ENCODE measurements at regions not wholly inside any gene's neighbourhood (a gene's known extent, or its start where the extent isn't known, plus 50 kb on each side); places are given as distances from the start of the nearest gene placed in this dataset.

- 2% methylated on average over 3 of the region's 3 CpGs for WGBS
- Histone ChIP-seq H3K14ac (ENCODE audit: low read length in 2 of 2) (no peak overlapping the region), H3K9ac (ENCODE audit: low read length) (no peak overlapping the region)
Measured at GRCh38 chr2:66869076-66869475, 434.2 kb downstream of the MEIS1 start.

DNA sequence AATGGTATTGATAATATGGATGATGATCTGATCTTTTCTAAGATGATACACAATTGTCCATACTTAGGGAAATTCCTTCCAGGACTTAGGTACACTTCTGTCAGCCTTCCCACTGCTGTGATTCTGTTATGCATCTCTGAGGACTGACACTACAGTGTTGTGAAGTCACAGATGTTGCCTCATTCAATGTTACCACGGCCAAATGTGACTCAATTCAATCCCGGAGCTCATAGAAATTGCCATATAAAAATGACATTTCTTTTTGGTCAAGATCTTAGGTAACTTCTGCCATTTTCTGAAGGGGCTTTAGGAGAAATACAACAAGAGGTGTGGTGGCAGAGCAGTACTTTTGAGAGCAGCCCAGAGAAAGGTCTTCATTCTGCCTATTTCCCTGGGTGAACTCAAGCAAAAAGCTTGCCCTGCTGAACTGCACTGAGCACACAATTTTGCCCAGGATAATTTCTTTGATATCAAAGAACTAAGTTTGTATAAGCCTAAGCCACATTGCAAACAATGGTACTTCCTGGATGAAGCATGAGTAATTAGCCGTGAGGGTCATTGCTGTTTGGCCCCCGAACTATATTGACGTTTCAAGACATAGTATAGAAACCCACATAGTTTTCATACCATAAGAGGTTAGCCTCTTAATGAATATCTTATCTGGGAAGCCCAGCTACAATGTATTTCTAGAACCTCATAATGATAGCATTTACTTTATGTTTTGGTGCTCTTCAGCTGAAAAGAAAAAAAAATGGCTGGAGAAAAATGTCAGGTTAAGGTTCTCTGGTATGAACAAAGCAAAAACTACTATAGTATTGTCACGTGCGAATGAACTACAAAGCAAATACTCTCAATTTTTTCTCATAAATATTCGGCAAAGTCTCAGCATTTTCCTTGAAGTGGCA is 437.4 kb downstream of the MEIS1 start:
- Histone ChIP-seq H3K18ac (ENCODE audit: low read depth in 1 of 2, low read length in 2 of 2) (peak overlapping the region; percentile 16 to 49), H4K8ac (ENCODE audit: low read length) (no peak overlapping the region), H3K9me3 (ENCODE audit: control insufficient read depth, low read length) (no peaks in the 10 kb centered on the region), H3K27ac (ENCODE audit: low read length, poor library complexity, severe bottlenecking) (no peak overlapping the region), H3K4me3 (ENCODE audit: insufficient read depth in 1 of 2, low read depth in 1 of 2, low read length in 2 of 2) (no peak overlapping the region), H3K4me1 (ENCODE audit: control insufficient read depth, insufficient read depth, low read depth, low read length) (peaks cover 4% of the 10 kb centered on the region), H2AFZ (ENCODE audit: low read depth, low read length) (no peak overlapping the region), H2BK12ac (ENCODE audit: low read length in 2 of 2) (peak overlapping the region; percentile 7 to 96), H3K36me3 (ENCODE audit: control insufficient read depth in 1 of 2, insufficient read depth in 2 of 2, low read depth in 1 of 2, low read length in 2 of 2) (no peaks in the 10 kb centered on the region), H2BK15ac (ENCODE audit: low read depth, poor library complexity, severe bottlenecking) (no peak overlapping the region), H2AK5ac (ENCODE audit: low read length, severe bottlenecking) (no peak overlapping the region), H3K14ac (ENCODE audit: low read length in 2 of 2) (no peak overlapping the region), H3K27me3 (ENCODE audit: control insufficient read depth in 1 of 2, insufficient read depth in 1 of 2, low read length in 2 of 2) (no peaks in the 10 kb centered on the region), H2BK120ac (ENCODE audit: low read depth, low read length) (no peak overlapping the region), H4K91ac (ENCODE audit: low read length) (no peak overlapping the region), H3K23ac (ENCODE audit: low read length in 2 of 2) (no peak overlapping the region), H3K79me1 (replicated peaks; ENCODE audit: low read length, poor library complexity, severe bottlenecking) (no peaks in the 10 kb centered on the region), H3K9ac (ENCODE audit: low read length) (no peak overlapping the region), H2BK5ac (ENCODE audit: low read depth, low read length, poor library complexity, severe bottlenecking) (no peak overlapping the region), H3K4me2 (ENCODE audit: low read length, poor library complexity, severe bottlenecking) (no peak overlapping the region), H3K4ac (ENCODE audit: low read depth in 1 of 2, low read length in 2 of 2) (no peak overlapping the region)
- WGBS: 55% methylated on average over 4 of the region's 8 CpGs
- peak; percentile 76 for DNase-seq

More at GRCh38 chr2:66869076-66869475, 434.2 kb downstream of the MEIS1 start:
- Histone ChIP-seq H4K91ac (ENCODE audit: low read length) (no peak overlapping the region), H3K79me1 (replicated peaks; ENCODE audit: low read length, poor library complexity, severe bottlenecking) (no peaks in the 10 kb centered on the region), H3K27ac (ENCODE audit: low read length, poor library complexity, severe bottlenecking) (no peak overlapping the region), H2AK5ac (ENCODE audit: low read length, severe bottlenecking) (no peak overlapping the region), H3K4me2 (ENCODE audit: low read length, poor library complexity, severe bottlenecking) (no peak overlapping the region), H4K8ac (ENCODE audit: low read length) (peak overlapping the region; percentile 85), H3K36me3 (ENCODE audit: control insufficient read depth in 1 of 2, insufficient read depth in 2 of 2, low read depth in 1 of 2, low read length in 2 of 2) (no peaks in the 10 kb centered on the region), H2BK120ac (ENCODE audit: low read depth, low read length) (no peak overlapping the region), H3K18ac (ENCODE audit: low read depth in 1 of 2, low read length in 2 of 2) (peak overlapping the region; percentile 80 to 94), H3K9me3 (ENCODE audit: control insufficient read depth, low read length) (no peaks in the 10 kb centered on the region), H3K4me1 (ENCODE audit: control insufficient read depth, insufficient read depth, low read depth, low read length) (peaks cover 8% of the 10 kb centered on the region), H3K23ac (ENCODE audit: low read length in 2 of 2) (no peak overlapping the region), H3K4ac (ENCODE audit: low read depth in 1 of 2, low read length in 2 of 2) (peak overlapping the region in 1 of 2 experiments; percentile 93), H2BK12ac (ENCODE audit: low read length in 2 of 2) (peak overlapping the region; percentile 97 to 98), H2BK5ac (ENCODE audit: low read depth, low read length, poor library complexity, severe bottlenecking) (no peak overlapping the region), H2BK15ac (ENCODE audit: low read depth, poor library complexity, severe bottlenecking) (no peak overlapping the region), H3K4me3 (ENCODE audit: insufficient read depth in 1 of 2, low read depth in 1 of 2, low read length in 2 of 2) (no peak overlapping the region), H3K27me3 (ENCODE audit: control insufficient read depth in 1 of 2, insufficient read depth in 1 of 2, low read length in 2 of 2) (no peaks in the 10 kb centered on the region), H2AFZ (ENCODE audit: low read depth, low read length) (no peak overlapping the region)
- peak; percentile 93 for DNase-seq

- no peak overlapping the region for H4K91ac ChIP-seq (ENCODE audit: low read length)
- no peak overlapping the region for H3K27ac ChIP-seq (ENCODE audit: low read length, poor library complexity, severe bottlenecking)
- no peak overlapping the region for H3K4me2 ChIP-seq (ENCODE audit: low read length, poor library complexity, severe bottlenecking)
- no peak overlapping the region for H3K4me3 ChIP-seq (ENCODE audit: insufficient read depth in 1 of 2, low read depth in 1 of 2, low read length in 2 of 2)
- H2BK12ac ChIP-seq (ENCODE audit: low read length in 2 of 2): no peak overlapping the region
- H2AFZ ChIP-seq (ENCODE audit: low read depth, low read length): no peak overlapping the region
- H3K23ac ChIP-seq (ENCODE audit: low read length in 2 of 2): no peak overlapping the region
- peak overlapping the region in 1 of 2 experiments; percentile 24 for H3K18ac ChIP-seq (ENCODE audit: low read depth in 1 of 2, low read length in 2 of 2)
- DNase-seq: peak; percentile 56
- H3K79me1 ChIP-seq (replicated peaks; ENCODE audit: low read length, poor library complexity, severe bottlenecking): no peaks in the 10 kb centered on the region
- 41% methylated on average over 5 of the region's 8 CpGs for WGBS
- H3K14ac ChIP-seq (ENCODE audit: low read length in 2 of 2): no peak overlapping the region
- H3K9ac ChIP-seq (ENCODE audit: low read length): no peak overlapping the region
- H2BK5ac ChIP-seq (ENCODE audit: low read depth, low read length, poor library complexity, severe bottlenecking): no peak overlapping the region
- H3K9me3 ChIP-seq (ENCODE audit: control insufficient read depth, low read length): no peaks in the 10 kb centered on the region
- H2BK15ac ChIP-seq (ENCODE audit: low read depth, poor library complexity, severe bottlenecking): no peak overlapping the region
- no peaks in the 10 kb centered on the region for H3K36me3 ChIP-seq (ENCODE audit: control insufficient read depth in 1 of 2, insufficient read depth in 2 of 2, low read depth in 1 of 2, low read length in 2 of 2)
- H2BK120ac ChIP-seq (ENCODE audit: low read depth, low read length): no peak overlapping the region
- H2AK5ac ChIP-seq (ENCODE audit: low read length, severe bottlenecking): no peak overlapping the region
- peak overlapping the region in 1 of 2 experiments; percentile 26 for H3K4ac ChIP-seq (ENCODE audit: low read depth in 1 of 2, low read length in 2 of 2)
- H3K27me3 ChIP-seq (ENCODE audit: control insufficient read depth in 1 of 2, insufficient read depth in 1 of 2, low read length in 2 of 2): no peaks in the 10 kb centered on the region
- no peak overlapping the region for H4K8ac ChIP-seq (ENCODE audit: low read length)
- peaks cover 4% of the 10 kb centered on the region for H3K4me1 ChIP-seq (ENCODE audit: control insufficient read depth, insufficient read depth, low read depth, low read length)
Measured at GRCh38 chr2:66872986-66873754, 438.2 kb downstream of the MEIS1 start.

DNA sequence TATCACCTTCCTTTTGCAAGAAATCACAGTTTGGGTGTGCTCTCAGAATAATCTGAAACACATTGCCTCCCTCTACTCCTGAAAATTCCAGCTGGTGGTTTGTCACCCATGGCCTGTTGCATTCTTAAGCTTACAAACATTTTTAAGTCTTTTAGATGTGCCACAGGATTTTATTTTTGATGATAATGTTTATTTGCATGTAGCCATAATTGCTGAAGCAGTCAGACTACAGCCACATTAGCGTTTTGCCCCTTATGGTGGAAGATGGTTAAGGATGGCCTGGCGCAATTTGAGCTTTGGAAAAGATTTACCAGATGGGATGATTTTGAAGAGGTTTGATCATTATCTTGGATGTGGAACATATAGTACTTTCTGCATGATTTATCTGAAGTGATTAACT is 439.5 kb downstream of the MEIS1 start:
- no peak overlapping the region for H4K8ac ChIP-seq (ENCODE audit: low read length)
- no peaks in the 10 kb centered on the region for H3K27me3 ChIP-seq (ENCODE audit: control insufficient read depth in 1 of 2, insufficient read depth in 1 of 2, low read length in 2 of 2)
- no peak overlapping the region for H3K18ac ChIP-seq (ENCODE audit: low read depth in 1 of 2, low read length in 2 of 2)
- no peak overlapping the region for H2AK5ac ChIP-seq (ENCODE audit: low read length, severe bottlenecking)
- H2BK15ac ChIP-seq (ENCODE audit: low read depth, poor library complexity, severe bottlenecking): no peak overlapping the region
- H2BK5ac ChIP-seq (ENCODE audit: low read depth, low read length, poor library complexity, severe bottlenecking): no peak overlapping the region
- no peak overlapping the region for H3K27ac ChIP-seq (ENCODE audit: low read length, poor library complexity, severe bottlenecking)
- no peaks in the 10 kb centered on the region for H3K36me3 ChIP-seq (ENCODE audit: control insufficient read depth in 1 of 2, insufficient read depth in 2 of 2, low read depth in 1 of 2, low read length in 2 of 2)
- H2BK12ac ChIP-seq (ENCODE audit: low read length in 2 of 2): no peak overlapping the region
- no peak overlapping the region for H3K4ac ChIP-seq (ENCODE audit: low read depth in 1 of 2, low read length in 2 of 2)
- H3K9me3 ChIP-seq (ENCODE audit: control insufficient read depth, low read length): no peaks in the 10 kb centered on the region
- H3K4me3 ChIP-seq (ENCODE audit: insufficient read depth in 1 of 2, low read depth in 1 of 2, low read length in 2 of 2): no peak overlapping the region
- no peak overlapping the region for H3K9ac ChIP-seq (ENCODE audit: low read length)
- no peak overlapping the region for H3K14ac ChIP-seq (ENCODE audit: low read length in 2 of 2)
- H3K4me2 ChIP-seq (ENCODE audit: low read length, poor library complexity, severe bottlenecking): no peak overlapping the region
- no peak overlapping the region for H3K23ac ChIP-seq (ENCODE audit: low read length in 2 of 2)
- H2BK120ac ChIP-seq (ENCODE audit: low read depth, low read length): no peak overlapping the region
- WGBS: 38% methylated on average over 2 of the region's 2 CpGs
- H3K4me1 ChIP-seq (ENCODE audit: control insufficient read depth, insufficient read depth, low read depth, low read length): no peaks in the 10 kb centered on the region
- no peak overlapping the region for H4K91ac ChIP-seq (ENCODE audit: low read length)
- peak; percentile 48 for DNase-seq
- H2AFZ ChIP-seq (ENCODE audit: low read depth, low read length): no peak overlapping the region
- no peaks in the 10 kb centered on the region for H3K79me1 ChIP-seq (replicated peaks; ENCODE audit: low read length, poor library complexity, severe bottlenecking)

Data from mesenchymal stem cell (in vitro differentiated cells and primary cell).